ENCODE measurements at regions not wholly inside any gene's neighbourhood (a gene's known extent, or its start where the extent isn't known, plus 50 kb on each side); places are given as distances from the start of the nearest gene placed in this dataset.

DNA sequence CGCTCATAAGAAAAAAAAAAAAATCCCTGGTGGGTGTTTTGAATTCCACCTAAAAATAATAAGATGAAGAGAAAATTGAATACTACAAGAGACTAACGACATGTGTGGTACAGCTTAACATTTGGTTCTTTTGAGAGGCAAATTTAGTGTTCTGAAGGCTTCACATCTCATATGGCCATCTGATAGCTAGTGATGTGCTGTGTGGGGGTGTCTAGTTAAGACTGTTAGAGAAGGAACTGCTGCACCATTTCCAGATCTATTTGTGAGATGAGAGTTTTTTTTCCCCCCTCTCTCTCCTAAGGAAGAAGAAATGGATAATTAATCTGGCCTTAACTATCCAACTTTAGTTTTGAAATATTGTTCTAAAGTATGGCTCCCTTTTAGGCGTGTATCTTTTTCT lies 321.6 kb downstream of the SLC4A3 start:
- H4K8ac ChIP-seq (replicated peaks; ENCODE audit: insufficient read length, low read depth, low read length), result no peak overlapping the region
- no peaks in the 10 kb centered on the region for H4K20me1 ChIP-seq (ENCODE audit: control insufficient read depth, insufficient read depth, insufficient read length)
- H2BK12ac ChIP-seq (ENCODE audit: insufficient read length, low read depth, low read length), result no peak overlapping the region
- no peak overlapping the region for H3K9ac ChIP-seq (ENCODE audit: extremely low read depth, insufficient read length, low read length)
- Mint-ChIP-seq H3K4me1 (peaks cover 3 to 11% of the 10 kb centered on the region in 2 experiments), H3K27me3 (ENCODE audit: low read depth) (no peaks in the 10 kb centered on the region; the same call in none of the 2 replicates), H3K9me3 (peaks cover 4 to 6% of the 10 kb centered on the region in 2 experiments; a peak in 3 of 5 replicates), H3K4me3 (no peak overlapping the region), H3K27ac (no peak overlapping the region), H3K36me3 (ENCODE audit: insufficient read depth in 1 of 3, low read depth in 3 of 3) (peaks cover 0 to 8% (median 1%) of the 10 kb centered on the region in 3 experiments; a peak in 2 of 7 replicates)
- H3K4me1 ChIP-seq (ENCODE audit: insufficient read depth, low read length), result no peaks in the 10 kb centered on the region
- no peak overlapping the region for H2BK15ac ChIP-seq (ENCODE audit: low read depth, low read length)
- H3K23ac ChIP-seq (ENCODE audit: insufficient read length, low read depth, low read length), result no peak overlapping the region
- H4K5ac ChIP-seq (ENCODE audit: insufficient read length, low read depth, low read length), result no peak overlapping the region
- DNase-seq, result no peak
- no peak overlapping the region for H2AFZ ChIP-seq (ENCODE audit: low read length)
- no peak overlapping the region for H2BK120ac ChIP-seq (ENCODE audit: low read depth, low read length, poor library complexity, severe bottlenecking)
- H3K4ac ChIP-seq (ENCODE audit: low read depth, low read length), result no peak overlapping the region
- no peak overlapping the region for H4K91ac ChIP-seq (ENCODE audit: insufficient read length, low read depth, low read length)
- H3K79me1 ChIP-seq (ENCODE audit: insufficient read depth, low read depth, low read length, poor library complexity, severe bottlenecking), result no peaks in the 10 kb centered on the region
- TF ChIP-seq, protein P1, sequence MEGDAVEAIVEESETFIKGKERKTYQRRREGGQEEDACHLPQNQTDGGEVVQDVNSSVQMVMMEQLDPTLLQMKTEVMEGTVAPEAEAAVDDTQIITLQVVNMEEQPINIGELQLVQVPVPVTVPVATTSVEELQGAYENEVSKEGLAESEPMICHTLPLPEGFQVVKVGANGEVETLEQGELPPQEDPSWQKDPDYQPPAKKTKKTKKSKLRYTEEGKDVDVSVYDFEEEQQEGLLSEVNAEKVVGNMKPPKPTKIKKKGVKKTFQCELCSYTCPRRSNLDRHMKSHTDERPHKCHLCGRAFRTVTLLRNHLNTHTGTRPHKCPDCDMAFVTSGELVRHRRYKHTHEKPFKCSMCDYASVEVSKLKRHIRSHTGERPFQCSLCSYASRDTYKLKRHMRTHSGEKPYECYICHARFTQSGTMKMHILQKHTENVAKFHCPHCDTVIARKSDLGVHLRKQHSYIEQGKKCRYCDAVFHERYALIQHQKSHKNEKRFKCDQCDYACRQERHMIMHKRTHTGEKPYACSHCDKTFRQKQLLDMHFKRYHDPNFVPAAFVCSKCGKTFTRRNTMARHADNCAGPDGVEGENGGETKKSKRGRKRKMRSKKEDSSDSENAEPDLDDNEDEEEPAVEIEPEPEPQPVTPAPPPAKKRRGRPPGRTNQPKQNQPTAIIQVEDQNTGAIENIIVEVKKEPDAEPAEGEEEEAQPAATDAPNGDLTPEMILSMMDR (conservative IDR thresholded peaks at IDR 0.05), result no peak
- H2BK5ac ChIP-seq (ENCODE audit: insufficient read length, low read length), result no peak overlapping the region
- no peaks in the 10 kb centered on the region for H3K27me3 ChIP-seq (ENCODE audit: insufficient read depth, low read length)
- no peak overlapping the region for H3K56ac ChIP-seq (ENCODE audit: insufficient read length, low read depth, low read length)
- H3K9me3 ChIP-seq (ENCODE audit: control insufficient read depth, low read depth, low read length), result no peaks in the 10 kb centered on the region
- no peak overlapping the region for H3T11ph ChIP-seq (ENCODE audit: low read length)
- no peaks in the 10 kb centered on the region for H3K23me2 ChIP-seq (ENCODE audit: insufficient read length, low read depth, low read length, poor library complexity, severe bottlenecking)
- no peak overlapping the region for H3K14ac ChIP-seq (ENCODE audit: insufficient read depth, low read length)
- no peak overlapping the region for H2AK5ac ChIP-seq (ENCODE audit: insufficient read length, low read length)
- WGBS (ENCODE audit: extremely low coverage, insufficient read length, low lambda C conversion rate), result no CpG with 5 or more reads among the region's 3 CpGs
- H3K79me2 ChIP-seq (ENCODE audit: insufficient read depth, low read length), result no peaks in the 10 kb centered on the region
- H3K4me2 ChIP-seq (ENCODE audit: insufficient read depth, insufficient read length, low read length), result no peak overlapping the region
- H2BK20ac ChIP-seq (ENCODE audit: low read depth, low read length, poor library complexity, severe bottlenecking), result no peak overlapping the region
- no peak overlapping the region for H3K27ac ChIP-seq (ENCODE audit: insufficient read length, low read depth, low read length)
- H3K18ac ChIP-seq (ENCODE audit: insufficient read length, low read depth, low read length), result no peak overlapping the region
